ENCODE measurements at regions not wholly inside any gene's neighbourhood (a gene's known extent, or its start where the extent isn't known, plus 50 kb on each side); places are given as distances from the start of the nearest gene placed in this dataset.

DNA sequence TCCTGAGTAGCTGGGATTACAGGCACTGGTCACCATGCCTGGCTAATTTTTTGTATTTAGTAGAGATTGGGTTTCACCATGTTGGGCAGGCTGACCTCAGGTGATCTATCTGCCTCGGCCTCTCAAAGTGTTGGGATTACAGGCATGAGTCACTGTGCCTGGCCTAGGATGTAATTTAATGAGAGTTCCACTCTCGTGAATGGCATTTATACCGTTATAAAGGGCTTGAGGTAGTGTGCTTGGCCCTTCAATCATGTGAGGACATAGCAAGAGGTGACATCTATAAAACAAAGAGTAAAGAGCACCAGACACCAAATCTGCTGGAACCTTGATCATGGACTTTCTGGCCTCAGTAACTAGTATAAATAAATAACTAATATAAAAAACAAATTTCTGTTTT lies 93.5 kb upstream of the PPP1R9A start:
- DNase-seq = no peak

DNA sequence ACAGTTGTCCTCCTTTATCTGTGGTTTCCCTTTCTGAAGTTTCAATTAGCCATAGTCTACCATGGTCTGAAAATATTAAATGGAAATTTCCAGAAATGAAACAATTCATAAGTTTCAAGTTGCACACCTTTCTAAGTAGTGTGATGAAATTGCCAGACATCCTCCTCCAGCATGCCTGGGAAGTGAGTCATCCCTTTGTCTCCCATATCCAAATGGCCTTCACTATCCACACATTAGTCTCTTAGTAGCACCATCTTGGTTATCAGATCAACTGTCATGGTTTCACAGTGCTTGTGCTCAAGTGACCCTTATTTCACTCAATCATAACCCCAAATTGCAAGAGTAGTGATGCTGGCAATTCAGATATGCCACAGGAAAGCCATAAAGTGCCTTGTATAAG lies 83.4 kb upstream of the PPP1R9A start:
- no peak for DNase-seq

DNA sequence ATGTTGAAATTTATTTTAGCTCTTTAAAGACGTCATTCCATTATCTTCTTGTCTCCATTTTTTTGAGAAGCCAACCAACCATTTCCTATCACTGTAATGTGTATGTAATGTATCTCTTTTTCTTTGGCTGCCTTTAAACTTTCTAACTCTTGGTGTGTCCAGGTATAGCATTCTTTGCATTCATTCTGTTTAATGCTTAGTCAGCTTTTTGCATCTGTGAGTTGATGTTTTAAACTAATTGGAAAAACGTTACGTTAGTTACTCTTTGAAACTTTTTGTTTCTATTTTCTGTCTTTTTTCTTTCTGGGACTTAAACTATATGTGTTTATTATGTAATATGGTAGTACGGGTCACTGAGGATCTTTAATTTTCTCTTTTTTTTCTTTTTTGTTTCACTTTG lies 77.4 kb upstream of the PPP1R9A start:
- DNase-seq = no peak

DNA sequence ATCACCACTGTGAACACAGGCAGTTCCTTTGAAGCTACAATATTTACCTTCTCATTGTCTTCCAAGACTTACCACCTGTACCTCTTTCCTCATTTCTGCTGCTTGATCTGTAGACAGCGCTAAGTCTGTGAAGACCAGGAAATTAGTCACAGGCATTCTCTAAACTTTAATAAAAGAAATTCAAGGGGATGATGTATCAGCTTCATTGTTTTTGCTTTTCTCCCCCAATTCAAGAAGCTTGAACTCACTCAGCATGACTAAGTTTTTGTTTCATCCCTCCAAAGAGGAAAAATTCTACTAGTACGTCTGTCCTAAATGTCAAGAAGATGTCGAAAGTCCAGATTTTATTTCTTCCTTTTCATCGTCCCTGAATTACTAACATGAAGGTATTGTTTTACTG lies 75.3 kb upstream of the PPP1R9A start:
- no peak for DNase-seq

DNA sequence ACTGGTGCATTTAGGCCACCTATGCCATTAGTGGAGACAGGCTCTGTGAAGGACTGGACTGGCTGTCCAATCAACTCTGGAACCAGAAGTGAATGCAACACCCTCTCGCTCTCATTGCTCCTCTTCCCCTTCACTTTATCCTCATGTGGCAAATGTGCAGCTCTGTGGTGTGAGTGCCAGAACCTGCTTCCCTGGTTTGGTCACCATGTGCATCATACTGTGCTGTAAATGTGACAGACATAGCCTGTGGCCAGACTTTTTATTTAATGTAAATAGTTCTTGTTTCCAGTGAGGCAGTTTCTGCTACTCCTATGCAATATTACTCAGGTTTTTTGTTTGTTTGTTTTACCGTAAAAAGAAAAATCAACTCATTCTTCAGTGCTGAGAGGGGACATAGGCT lies 73.0 kb upstream of the PPP1R9A start:
- no peak for DNase-seq

DNA sequence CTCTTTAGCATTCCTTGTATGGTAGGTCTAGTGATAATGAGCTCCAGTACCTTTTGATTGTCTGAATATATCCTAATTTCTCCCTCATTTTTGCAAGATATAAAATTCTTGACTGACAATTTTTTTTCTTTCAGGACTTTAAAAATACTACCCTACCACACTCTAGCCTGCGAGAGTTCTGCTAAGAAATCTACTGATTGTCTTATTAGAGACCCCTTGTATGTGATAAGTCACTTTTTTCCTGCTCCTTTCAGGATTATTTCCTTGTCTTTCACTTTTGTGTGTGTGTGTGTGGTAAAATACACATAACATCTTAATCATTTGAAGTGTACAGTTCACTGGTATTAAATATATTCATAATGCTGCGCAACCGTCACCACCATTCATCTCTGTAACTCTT lies 68.7 kb upstream of the PPP1R9A start:
- DNase-seq = no peak

DNA sequence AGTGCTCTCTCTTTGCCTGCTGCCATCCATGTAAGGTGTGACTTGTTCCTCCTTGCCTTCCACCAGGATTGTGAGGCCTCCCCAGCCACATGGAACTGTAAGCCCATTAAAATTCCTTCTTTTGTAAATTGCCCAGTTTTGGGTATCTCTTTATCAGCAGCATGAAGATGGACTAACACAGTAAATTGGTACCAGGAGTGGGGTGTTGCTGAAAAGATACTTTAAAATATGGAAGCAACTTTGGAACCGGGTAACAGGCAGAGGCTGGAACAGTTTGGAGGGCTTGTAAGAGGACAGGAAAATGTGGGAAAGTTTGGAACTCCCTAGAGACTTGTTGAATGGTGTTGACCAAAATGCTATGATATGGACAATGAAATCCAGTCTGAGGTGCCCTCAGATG lies 63.8 kb upstream of the PPP1R9A start:
- DNase-seq = no peak

DNA sequence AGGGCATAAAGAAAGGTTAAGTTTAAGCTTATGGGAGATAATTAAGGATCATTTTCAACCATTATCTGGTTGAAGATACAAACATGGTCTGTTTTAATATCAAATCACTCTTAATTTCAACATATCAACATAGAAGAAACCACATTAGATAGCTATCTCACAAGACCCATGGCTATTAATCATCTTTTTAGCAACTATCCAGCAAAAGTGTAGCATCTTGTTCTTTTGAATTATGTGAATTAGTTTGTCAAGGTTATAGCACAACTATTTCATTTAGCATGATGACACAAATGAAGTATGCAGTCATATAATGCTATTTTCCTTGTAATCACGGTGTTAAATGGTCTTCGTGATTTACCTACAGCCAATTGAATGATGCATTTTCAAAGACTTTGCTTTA lies 58.9 kb upstream of the PPP1R9A start:
- no peak for DNase-seq

DNA sequence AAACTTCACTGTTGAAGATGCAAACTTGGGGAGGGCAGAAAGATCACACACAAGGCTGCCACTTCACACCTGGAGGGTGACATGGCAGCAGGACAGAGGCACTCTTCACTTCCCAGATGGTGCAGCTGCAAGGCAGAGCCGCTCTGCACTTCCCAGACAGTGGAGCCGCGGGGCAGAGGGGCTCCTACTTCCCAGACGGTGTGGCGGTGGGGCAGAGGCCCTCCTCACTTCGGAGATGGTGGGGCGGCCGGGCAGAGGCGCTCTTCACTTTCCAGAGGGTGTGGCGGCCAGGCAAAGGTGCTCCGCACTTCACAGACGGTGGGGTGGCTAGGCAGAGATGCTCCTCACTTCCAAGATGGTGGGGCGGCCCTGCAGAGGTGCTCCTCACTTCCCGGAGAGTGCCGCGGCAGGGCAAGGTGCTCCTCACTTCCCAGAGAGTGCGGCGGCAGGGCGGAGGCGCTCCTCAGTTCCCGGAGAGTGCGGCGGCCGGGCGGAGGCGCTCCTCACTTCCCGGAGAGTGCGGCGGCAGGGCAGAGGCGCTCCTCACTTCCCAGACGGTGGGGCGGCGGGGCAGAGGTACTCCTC lies 58.3 kb upstream of the PPP1R9A start:
- DNase-seq = no peak

DNA sequence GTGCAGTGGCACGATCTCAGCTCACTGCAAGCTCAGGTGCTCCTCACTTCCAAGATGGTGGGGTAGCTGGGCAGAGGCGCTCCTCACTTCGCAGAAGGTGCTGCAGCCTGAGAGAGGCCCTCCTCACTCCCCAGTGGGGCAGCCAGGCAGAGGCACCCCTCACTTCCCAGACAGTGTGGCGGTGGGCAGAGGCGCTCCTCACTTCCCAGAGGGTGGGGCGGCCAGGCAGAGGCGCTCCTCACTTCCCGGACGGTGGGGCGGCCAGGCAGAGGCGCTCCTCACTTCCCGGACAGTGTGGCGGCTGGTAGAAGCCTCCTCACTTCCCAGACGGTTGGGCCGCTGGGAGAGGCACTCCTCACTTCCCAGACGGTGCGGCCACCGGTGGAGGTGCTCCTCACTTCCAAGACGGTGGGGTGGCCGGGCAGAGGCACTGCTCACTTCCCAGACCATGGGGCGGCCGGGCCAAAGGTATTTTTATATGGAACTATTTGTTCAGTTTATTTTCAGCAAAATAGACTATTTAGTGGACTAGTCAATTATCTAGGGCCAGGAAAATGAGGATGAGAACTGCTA lies 57.7 kb upstream of the PPP1R9A start:
- no peak for DNase-seq

DNA sequence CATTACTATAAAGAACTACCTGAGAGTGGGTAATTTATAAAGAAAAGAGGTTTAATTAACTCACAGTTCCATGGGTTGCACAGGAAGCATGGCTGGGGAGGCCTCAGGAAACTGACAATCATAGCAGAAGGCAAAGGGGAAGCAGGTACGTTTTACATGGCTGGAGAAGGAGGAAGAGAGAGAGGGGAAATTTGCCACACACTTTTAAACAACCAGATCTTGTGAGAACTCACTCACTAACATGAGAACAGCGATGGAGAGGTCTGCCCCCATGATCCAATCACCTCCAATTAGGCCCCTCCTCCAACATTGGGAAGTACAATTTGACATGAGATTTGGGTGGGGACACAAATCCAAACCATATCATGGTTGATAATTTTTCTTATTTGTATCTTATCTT lies 51.8 kb upstream of the PPP1R9A start:
- no peak for DNase-seq

DNA sequence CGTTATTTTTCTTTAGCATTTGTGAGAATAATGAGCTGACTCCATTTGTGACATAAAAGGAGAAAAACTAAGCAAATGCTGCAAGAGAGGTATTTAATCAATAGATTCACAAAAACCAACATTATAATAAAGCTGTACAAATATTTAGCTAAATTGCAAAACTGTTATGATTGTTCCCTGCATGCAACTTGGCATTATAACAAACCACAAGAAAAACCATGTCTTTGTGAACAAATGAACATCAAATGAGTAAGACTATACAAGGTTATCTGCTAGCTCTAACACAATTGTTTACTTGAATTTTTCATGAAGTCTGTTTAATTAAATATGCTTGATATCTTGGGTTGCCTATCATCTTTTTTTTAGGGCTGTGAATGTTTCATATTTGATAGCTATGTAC lies 50.8 kb upstream of the PPP1R9A start:
- DNase-seq = no peak

All from SHP77 (cell line).